ENCODE measurements at regions not wholly inside any gene's neighbourhood (a gene's known extent, or its start where the extent isn't known, plus 50 kb on each side); places are given as distances from the start of the nearest gene placed in this dataset.

GRCh38 chr9:84207491-84207951 lies 133.0 kb downstream of the SLC28A3 start:
- TF ChIP-seq CTCF (IDR thresholded peaks at IDR 0.05; ENCODE audit: extremely low read depth, missing control alignments): no peak
- no peak for DNase-seq (ENCODE audit: low spot score)

GRCh38 chr9:84212246-84212645 lies 128.3 kb downstream of the SLC28A3 start:
- no peak for TF ChIP-seq CTCF (IDR thresholded peaks at IDR 0.05; ENCODE audit: extremely low read depth, missing control alignments)
- DNase-seq (ENCODE audit: low spot score): no peak

GRCh38 chr9:84212982-84213381 lies 127.6 kb downstream of the SLC28A3 start:
- TF ChIP-seq CTCF (IDR thresholded peaks at IDR 0.05; ENCODE audit: extremely low read depth, missing control alignments): no peak
- DNase-seq (ENCODE audit: low spot score): no peak

- no peak for TF ChIP-seq CTCF (IDR thresholded peaks at IDR 0.05; ENCODE audit: extremely low read depth, missing control alignments)
- DNase-seq (ENCODE audit: low spot score): no peak
Observed at GRCh38 chr9:84216151-84216550, 124.4 kb downstream of the SLC28A3 start.

GRCh38 chr9:84218322-84218721 lies 122.2 kb downstream of the SLC28A3 start:
- no peak for DNase-seq (ENCODE audit: low spot score)
- TF ChIP-seq CTCF (IDR thresholded peaks at IDR 0.05; ENCODE audit: extremely low read depth, missing control alignments): no peak

- TF ChIP-seq CTCF (IDR thresholded peaks at IDR 0.05; ENCODE audit: extremely low read depth, missing control alignments): no peak
- DNase-seq (ENCODE audit: low spot score): no peak
Observed at GRCh38 chr9:84224246-84224645, 116.3 kb downstream of the SLC28A3 start.
